NCI-H187 treated with DMSO at 0.1 percent for 48 hours (cell line): ENCODE measurements at regions not wholly inside any gene's neighbourhood (a gene's known extent, or its start where the extent isn't known, plus 50 kb on each side); places are given as distances from the start of the nearest gene placed in this dataset.
"Not testable (repeated sequence)": the region's sequence is repeated elsewhere in the genome, so short reads cannot be mapped to it uniquely, and the experiment has no call there.

Source experiments
- DNase-seq: peaks from one replicate; lab custom pipeline; 2025; lab: John Stamatoyannopoulos, UW

DNA sequence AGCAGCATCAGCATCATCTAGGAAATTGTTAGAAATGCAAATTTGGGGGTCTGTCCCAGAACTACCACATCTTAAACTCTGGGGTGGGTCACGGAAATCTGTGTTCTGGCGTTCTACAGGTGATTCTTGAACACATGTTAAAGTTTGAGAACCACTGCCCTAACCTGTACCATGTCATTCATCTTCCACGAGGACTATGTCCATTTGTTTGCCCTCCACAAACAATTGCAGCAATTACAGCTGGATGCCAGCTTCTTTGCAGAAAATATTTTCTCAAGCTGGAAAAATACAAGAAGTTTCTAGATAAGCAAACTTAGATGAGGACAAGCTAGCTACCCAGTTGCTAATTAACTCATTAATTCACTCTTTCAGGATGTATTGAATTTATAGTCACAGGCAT is 54.1 kb downstream of the MAFB start:
- DNase-seq: no peak

DNA sequence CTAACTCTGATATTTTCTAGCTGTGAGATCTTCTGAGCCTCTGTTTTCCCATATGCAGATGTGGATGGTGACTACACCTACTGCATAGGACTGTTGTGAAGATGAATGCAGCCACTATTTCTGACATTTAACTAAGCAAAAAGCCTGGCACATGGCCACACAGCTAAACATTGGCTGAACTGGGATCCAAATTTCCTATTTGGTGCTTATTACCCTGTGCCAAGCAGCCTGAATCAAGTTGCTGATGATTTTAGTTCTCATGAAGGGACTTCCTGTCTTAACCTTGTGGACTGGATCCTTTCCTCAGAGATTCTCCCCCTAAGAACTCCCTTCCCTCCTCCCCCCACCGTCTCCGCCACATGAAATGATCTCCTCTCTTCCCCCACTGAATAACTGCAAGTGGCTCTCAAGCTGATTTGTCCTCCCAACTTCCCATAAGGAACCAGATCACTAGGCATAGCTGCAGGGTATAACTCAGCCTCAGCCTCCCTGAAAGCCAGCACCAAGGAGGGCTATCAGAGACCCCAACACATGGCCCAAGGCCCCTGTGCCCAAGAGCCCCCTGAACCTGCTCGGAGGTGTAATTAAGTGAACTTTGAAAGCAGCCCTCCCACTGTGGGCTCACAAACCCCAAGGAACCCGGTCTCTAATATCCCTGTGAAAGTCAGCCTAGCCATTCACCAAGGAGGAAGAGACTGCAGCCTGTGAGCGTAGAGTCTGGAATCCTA is 55.7 kb downstream of the MAFB start:
- no peak for DNase-seq

DNA sequence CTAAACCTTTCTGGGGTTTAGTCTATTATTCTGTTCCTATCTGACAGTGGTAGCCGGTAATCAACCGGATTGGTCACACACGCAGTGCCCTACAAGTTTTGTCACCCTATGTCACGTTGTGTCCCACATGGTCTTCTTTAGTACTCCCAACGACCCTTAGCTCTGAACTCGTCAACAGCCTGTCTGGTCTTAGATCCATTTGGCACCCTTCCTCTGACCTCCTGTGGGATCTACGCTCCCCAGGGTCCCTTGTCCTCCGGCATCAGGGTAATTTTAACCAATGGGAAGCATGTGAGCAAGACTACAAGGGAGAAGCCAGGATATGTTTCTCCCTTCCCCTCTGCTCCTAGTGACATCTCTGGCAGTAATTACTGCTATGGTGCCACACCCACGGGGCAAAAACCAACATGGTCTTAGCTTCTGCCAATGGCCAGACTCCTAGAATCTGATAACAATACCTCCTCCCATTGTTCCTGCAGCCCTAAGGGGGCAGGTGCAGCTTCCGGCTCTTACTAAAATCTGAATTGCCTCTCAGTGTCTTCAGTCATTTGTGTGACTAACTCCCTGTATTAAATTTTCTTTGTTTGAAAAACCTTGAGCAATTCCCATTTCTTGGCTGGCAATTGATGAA is 56.6 kb downstream of the MAFB start:
- DNase-seq: no peak

DNA sequence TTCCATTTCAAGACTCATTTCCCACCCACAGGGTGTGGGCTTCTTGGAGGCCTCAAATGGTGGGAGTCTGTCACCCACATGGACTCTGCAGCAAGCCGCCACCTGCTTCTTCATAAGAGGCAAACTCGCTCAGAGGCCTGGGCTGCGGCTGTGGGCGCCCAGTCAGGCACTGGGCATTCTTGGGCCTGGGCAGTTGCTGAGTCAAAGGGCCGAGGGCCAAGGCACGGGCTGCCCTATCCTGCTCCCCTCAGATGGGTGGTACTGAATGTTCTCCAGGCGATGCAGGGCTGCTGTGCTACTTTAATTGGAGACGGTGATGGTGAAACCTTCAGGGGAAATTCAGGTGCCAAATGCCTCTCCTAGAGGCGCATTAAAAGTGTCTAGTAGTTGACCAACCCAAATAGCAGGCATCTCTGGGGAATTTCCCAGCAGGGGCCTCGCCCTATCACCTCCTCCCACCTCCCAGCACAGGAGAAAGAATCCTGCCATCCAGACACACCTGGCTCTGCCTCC is 57.9 kb downstream of the MAFB start:
- DNase-seq: no peak

DNA sequence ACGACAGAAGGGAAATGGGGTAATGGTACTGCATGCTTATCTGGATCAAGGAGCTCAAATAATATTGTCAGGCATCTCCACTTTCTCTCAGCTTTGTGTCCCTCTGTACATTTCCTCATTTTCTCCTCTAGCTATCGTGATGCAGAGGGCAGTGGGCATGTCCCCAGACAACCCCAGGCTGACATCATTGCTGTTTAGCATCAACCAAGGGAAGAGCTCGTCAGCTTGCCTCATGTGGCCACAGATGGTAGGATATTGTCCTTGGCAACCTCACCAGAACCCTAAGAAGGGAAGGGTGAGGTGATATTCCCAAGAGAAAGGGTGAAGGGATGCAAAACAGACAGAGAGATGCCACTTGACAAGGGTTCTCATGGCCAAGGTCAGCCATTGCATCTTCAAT is 58.3 kb downstream of the MAFB start:
- DNase-seq: no peak

DNA sequence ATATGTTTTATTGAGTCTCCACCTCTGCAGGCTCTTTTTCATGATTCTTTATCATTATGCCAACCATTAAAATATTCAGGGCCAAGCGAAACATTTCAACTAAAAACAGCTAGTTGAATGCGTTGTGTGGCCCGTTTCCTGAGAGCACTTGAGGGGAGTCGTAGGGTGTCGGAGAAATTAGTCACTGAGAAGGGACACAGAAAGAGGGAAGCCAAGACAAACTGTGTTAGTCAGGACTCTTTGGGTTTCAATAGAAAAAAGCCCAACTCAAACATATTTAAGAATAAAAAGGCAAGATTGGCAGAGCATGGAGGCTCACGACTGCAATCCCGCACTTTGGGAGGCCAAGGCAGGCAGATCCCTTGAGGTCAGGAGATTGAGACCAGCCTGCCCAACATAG is 58.9 kb downstream of the MAFB start:
- DNase-seq: no peak

DNA sequence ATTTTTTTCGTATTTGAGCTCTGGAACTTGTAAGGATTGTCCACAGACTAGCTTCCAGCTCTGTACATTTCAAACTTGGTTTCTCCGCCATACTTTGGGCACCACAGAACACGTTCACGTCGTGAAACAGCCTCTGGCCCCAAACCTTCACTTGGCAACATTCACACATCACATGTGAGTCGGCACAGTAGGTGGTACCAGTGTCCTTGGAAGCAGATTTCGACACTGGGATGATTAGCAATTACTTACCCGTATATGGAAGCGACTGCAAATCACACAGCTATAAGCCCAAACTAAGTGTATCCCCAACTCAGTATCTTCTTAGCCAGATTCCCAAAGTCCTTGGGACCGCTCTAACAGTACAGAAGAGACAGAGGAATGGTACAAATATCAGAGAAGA is 60.2 kb downstream of the MAFB start:
- DNase-seq: no peak

DNA sequence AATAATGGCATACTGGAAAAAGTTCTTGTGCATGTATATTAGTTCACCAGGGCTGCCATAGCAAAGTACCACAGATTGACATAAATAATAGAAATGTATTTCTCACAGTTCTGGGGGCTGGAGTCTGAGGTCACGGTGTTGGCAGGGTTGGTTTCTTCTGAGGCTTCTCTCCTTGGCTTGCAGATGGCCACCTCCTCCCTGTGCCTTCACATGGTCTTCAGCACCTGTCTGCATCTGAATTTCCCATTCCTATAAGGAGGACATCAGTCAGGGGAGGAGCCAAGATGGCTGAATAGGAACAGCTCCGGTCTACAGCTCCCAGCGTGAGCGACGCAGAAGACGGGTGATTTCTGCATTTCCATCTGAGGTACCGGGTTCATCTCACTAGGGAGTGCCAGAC is 70.0 kb downstream of the MAFB start:
- DNase-seq: not testable (repeated sequence)

DNA sequence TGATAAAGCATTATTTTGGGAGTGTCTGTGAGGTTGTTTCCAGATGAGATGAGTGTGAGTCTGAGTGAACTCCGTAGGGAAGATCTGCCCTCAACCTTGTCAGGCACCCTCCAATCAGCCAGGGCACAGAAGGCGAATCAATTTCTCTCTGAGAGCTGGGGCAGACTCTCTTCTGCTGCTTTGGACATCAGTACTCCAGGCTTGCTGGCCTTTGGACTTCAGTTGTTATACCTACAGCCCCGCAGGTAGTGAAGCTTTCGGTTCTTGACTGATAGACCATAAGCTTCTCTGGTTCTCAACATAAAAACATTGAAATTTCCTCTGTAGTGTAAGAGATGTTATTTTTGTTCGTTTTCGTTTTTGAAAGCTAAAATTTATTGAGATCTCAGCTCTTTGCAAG is 71.4 kb downstream of the MAFB start:
- DNase-seq: no peak

DNA sequence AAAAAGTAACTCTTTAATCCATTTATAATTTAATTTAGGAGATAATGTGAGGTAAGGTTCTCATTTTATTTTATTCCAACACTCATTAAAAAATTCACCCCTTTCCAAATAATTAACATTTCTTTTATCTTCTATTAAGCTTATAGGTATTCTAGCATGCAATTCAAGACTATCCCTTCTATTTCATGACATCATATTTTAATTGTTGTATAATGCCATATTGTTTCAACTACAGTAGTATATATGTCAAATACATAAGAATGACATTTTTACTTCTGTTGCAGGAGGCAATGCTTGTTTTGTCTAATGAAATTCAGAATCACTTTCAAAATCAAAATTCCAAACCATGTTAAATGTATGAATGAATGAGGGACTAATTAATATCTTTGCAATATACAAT is 76.2 kb downstream of the MAFB start:
- no peak for DNase-seq

DNA sequence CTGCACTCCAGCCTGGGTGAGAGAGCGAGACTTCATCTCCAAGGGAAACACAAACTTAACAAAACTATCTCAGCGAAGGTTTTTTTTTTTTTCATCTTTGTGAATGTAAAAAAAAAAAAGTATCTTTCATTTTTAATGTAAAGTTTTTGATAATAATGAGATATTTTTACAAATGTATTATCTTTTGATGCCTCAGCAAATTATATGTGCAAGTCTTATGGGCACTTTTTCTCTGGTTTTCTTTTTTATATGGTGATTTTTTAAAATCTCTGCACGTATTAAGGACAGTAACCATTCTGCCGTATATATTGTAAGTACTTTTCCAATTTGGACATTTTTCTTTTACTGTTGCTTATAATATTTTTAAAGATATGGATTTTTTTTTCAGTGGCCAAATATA is 76.8 kb downstream of the MAFB start:
- DNase-seq: no peak

DNA sequence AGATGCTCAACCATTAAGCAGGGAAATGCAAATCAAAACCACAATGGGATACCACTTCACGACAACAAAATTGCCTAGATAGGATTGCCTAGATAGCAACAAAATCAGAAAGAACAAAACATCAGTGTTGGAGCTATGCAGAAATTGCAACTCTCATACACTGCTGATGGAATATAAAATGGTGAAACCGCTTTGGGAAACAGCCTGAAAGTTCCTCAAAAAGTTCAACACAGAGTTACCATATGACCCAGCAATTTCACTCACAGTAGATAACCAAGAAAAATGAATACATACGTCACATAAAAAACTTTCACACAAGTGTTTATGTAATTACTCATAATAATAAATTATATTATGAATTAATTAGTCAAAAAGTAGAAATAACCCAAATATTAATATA is 78.3 kb downstream of the MAFB start:
- no peak for DNase-seq

DNA sequence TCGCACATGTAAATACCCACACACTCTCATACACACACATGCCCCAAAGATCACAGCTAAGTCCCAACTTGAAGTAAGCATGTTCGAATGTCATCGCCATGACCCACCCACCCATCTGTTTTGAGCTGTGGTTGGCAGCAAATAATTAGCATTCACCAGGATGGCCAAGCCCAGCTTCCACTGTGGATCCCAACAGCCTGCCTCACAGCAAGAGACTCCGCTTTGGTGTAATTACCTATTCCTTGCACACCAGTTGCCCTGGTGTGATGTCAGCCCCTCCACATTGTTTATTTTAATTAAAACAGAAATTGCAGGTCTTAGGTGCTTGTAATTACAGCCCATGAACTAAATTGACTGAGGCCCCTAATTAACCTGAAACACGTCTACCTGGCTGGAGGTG is 81.1 kb downstream of the MAFB start:
- DNase-seq: no peak

DNA sequence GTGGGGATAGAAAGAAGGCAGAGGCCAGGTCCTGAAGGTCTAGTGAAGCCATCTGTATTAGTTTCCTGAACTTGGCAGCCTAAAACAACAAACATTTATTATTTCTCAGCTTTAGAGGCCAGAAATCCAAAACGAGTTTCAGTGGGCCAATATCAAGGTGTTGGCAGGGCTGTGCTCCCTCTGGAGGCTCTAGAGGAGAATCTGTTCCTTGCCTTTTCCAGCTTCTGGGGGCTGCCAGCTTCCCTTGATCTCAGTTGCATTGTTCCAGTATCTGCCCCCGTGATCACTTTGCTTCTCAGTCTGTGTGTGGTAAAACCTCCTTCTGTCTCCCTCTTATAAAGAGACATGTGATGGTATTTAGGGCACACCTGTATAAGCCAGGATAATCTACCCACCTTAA is 82.4 kb downstream of the MAFB start:
- DNase-seq: no peak

DNA sequence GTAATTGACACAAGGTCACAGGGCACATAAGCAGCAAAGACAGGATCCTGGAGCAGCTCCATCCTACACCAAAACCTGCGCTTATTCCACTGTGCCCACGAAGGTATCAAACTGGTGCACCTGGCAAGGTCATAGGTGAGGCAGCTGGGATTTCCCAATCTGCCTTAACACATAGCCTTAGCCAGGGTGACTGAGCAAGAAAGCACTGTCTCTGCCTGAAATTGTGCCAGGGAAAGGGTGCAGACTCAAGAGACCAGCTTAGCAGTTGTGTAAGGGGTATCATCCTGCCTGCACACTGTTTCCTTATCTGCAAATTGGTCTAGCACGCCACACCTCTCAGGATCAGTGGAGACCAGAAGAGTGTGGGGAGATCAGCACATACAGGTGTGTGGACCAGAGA is 82.8 kb downstream of the MAFB start:
- DNase-seq: no peak

DNA sequence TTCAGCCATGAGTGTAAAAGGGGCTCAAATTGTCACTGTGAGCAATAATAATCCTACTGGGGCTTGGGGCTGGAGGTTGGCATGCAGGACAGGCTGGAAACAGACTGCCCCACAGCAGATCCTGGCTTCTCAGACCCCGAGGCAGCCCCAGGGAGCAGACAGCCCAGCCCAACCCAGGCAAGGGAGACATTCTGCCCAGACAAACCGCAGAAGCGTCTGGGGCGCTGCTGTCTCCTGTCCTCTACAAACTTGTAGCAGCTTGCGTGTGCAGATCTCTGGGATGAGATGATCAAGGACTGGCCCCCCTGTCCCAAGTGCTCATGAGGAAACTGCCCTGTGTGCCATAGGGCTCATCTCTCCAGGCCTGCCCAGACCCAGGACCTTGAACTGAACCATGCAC is 84.6 kb downstream of the MAFB start:
- no peak for DNase-seq

DNA sequence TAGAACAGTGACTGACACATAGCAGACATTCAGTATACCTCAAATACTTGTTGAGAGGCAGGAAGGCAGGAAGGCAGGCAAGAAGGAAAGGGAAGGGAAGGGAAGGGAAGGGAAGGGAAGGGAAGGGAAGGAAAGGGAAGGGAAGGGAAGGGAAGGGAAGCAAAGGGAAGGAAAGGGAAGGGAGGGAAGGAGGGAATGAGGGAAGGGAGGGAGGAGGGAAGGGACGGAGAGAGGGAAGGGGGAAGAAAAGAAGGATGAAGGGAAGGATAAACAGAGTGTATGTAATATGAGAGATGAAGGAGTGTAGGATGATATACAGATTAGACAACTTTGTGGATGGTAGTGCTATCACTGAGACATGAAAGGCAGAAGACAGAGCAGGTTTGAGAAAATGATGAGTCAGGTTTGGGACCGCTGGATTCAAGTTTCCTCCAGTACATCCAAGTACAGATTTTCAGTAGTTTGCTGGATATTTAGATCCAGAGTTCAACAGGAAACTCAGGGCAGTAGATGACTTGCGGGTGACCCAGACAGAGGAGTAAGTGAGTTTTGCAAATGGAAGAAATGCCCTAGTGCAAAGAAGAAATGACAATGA is 85.9 kb downstream of the MAFB start:
- DNase-seq: no peak

DNA sequence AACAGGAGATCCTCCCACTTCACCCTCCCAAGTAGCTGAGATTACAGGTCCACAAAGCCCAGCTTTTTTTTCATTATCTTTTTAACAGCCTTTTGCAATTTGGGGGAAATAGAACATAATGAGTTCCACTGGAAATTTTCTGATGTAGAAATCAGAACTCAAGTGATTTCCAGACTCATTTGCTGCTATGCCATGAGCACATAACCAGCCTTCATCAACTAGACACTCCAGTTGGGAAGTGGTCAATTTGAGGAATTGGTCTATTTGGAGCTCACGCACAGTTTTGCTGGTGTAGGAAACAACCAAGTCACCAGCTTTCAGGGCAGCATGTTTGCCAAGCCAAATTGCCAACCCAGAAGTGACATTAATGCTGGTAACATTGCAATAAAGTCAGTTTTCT is 86.7 kb downstream of the MAFB start:
- DNase-seq: no peak

DNA sequence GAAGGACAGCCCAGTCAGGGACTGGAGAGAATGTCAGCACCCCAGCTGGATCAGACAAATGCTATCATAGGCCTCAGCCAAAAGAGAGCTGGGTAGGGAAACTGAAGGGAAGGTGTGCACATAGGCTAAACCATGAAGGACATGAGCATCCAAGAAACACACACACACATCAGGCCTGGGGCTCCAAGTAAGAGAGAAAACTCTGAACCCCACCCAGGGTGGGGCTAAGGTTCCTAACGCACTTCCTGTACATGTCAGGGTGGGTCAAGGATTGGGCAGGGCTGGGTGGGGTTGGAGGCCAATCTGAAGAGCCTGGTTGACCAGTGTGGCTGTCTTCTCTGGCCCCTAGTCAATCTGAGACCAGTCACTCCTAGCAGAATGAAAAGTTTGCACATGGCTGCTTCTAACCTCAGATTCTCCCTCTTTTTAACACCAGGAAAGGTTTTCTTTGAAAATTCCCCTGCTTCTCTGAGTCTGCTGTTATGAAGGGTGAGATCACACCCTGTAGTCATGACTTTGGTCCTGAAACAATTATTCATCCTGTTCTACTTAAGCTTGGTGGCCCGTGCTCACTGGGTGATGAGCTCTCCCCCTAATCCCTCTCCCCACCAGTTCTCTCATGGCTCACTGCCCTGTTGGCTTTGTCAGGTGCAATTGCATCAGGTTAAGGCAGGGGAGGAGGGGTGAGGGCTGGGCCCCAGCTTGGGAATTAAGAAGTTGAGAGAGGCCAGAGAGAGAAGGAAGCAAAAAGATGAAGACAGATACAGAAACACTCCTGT is 88.4 kb downstream of the MAFB start:
- no peak for DNase-seq

DNA sequence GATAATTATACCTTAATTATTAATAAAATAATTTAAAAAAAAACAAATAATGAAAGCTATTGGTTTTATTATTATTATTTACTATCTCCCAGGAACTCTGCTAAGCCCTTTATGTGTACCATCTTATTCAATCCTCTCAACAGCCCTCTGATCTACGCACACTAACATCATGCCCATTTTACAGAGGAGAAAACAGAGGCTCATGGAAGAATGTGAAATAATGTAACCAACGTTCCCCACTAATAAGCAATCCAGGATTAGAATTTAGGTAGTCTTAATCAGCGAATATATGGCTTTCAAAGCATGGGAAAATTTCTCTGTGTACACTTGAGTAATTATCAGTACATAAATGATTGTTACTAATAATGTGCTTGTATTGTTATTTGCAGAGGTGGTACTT is 89.0 kb downstream of the MAFB start:
- no peak for DNase-seq

DNA sequence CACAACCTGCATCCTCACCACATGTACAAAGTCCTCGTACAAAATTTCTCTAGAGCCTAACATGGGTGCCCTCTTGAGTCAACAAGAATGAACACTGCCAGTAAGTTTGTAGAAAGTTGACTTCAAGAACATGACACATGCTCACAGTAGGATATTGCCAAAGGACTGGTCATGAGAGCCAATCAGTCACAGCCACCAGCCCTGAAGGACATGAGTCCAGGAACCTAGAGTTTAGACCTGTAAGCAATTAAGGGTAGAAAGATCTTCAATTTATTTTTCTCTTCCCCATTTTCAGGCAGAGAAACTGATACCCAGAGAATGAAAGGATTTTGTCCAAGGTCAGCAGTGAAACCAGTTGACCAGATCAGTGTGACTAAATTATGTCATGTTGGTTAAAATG is 96.1 kb downstream of the MAFB start:
- DNase-seq: no peak

DNA sequence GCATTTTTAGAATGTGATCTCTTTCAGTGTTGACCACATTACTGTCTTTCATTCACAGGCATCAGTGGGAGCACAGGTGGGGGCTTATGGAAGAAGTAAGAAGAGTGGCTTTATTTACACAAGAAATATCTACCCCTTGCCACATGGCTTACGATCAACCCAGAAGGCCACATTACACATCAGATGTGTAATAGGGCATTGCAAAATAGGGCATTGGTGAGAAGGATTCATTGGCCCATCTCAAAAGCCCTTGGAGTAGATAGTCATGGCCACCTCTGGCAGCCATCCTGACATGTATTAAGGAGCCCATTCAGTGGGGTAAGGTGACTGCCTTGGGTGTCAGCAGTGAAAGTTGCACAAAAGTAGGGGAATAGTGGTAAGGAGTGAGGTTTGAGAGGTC is 97.5 kb downstream of the MAFB start:
- no peak for DNase-seq

DNA sequence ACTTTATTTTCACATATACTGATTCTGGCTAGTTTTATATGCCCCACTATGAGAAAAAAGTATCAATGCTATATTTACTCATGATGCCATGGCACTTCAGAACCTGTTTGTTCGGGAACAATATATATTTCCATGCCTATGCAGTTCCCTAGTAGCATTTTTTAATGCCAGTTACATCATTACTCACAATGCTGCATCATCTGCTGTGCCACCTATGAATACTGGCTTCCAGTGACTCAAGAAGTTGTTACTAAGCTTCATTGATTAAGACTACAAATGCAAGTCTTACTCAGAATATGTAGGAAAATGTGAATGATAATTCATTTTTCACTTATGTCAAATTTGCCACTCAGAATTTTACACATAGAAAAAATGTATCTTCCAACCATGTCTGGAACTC is 97.9 kb downstream of the MAFB start:
- DNase-seq: no peak
